HPDE6-E6E7 (cell line): ENCODE measurements at regions not wholly inside any gene's neighbourhood (a gene's known extent, or its start where the extent isn't known, plus 50 kb on each side); places are given as distances from the start of the nearest gene placed in this dataset.

Source experiments
- DNase-seq: peaks from one replicate; pipeline ENCODE4 v3.0.0; 2011; ENCODE audit warnings: missing footprints; ENCODE audit errors: extremely low spot score

GRCh38 chr7:106957766-106958165, 86.7 kb upstream of the PRKAR2B start:
- peak; percentile 25 for DNase-seq

- no peak for DNase-seq
These were observed 84.8 kb upstream of the PRKAR2B start for GRCh38 chr7:106959753-106960152.

- no peak for DNase-seq
These were observed 81.8 kb upstream of the PRKAR2B start for GRCh38 chr7:106962751-106963150.

- DNase-seq = no peak
These were observed 80.0 kb upstream of the PRKAR2B start for GRCh38 chr7:106964466-106964865.

- DNase-seq = no peak
These were observed 79.4 kb upstream of the PRKAR2B start for GRCh38 chr7:106965108-106965507.

- no peak for DNase-seq
These were observed 78.4 kb upstream of the PRKAR2B start for GRCh38 chr7:106966121-106966520.

GRCh38 chr7:106968160-106968559, 76.3 kb upstream of the PRKAR2B start:
- DNase-seq = no peak

- DNase-seq = no peak
These were observed 65.8 kb upstream of the PRKAR2B start for GRCh38 chr7:106978425-106979420.

GRCh38 chr7:106979551-106980357, 64.8 kb upstream of the PRKAR2B start:
- DNase-seq = no peak

- DNase-seq = no peak
These were observed 64.2 kb upstream of the PRKAR2B start for GRCh38 chr7:106980358-106980685.

- DNase-seq = no peak
These were observed 62.1 kb upstream of the PRKAR2B start for GRCh38 chr7:106982415-106982814.

GRCh38 chr7:106984034-106984433, 60.5 kb upstream of the PRKAR2B start:
- no peak for DNase-seq

GRCh38 chr7:106986450-106986977, 58.0 kb upstream of the PRKAR2B start:
- DNase-seq = no peak

- DNase-seq = no peak
These were observed 56.7 kb upstream of the PRKAR2B start for GRCh38 chr7:106987777-106988176.

GRCh38 chr7:106992511-106992910, 52.0 kb upstream of the PRKAR2B start:
- no peak for DNase-seq
